H1 (cell line): ENCODE measurements at regions not wholly inside any gene's neighbourhood (a gene's known extent, or its start where the extent isn't known, plus 50 kb on each side); places are given as distances from the start of the nearest gene placed in this dataset.
"Not testable (repeated sequence)": the region's sequence is repeated elsewhere in the genome, so short reads cannot be mapped to it uniquely, and the experiment has no call there.

Experiments used
- CTCF ChIA-PET: fragments of 300-600 bp; sonication (Branson Sonifier 250); formaldehyde crosslinking; loops from one replicate; lab custom pipeline; 2021; ENCODE audit not compliant: partially characterized antibody; lab: Charles Lee
- POLR2A ChIA-PET: fragments of 300-600 bp; sonication (Branson Sonifier 250); formaldehyde crosslinking; loops from one replicate; lab custom pipeline; 2021; ENCODE audit warnings: inconsistent platforms; ENCODE audit not compliant: partially characterized antibody; lab: Charles Lee
- DNase-seq, 2 experiments: peaks; one replicate each; pipeline versions ENCODE4 v3.0.0 to v3.0.0-alpha.2; 2010 to 2022; ENCODE audit warnings: low spot score in 2 of 2, low read depth in 1 of 2, mixed read lengths in 1 of 2
- FAIRE-seq: peaks from 2 replicates; lab custom pipeline; 2011; peaks lifted over from hg19 to GRCh38; lab: Jason Lieb, UNC
- H2AFZ ChIP-seq: 2 replicates; pipeline ENCODE4 v1.8.1; 2012; ENCODE audit warnings: low read length, inconsistent platforms
- H2AK5ac ChIP-seq: 2 replicates; pipeline ENCODE4 v1.6.1; 2013; ENCODE audit warnings: low read depth, low read length
- H2BK120ac ChIP-seq: replicated peaks from 2 replicates; pipeline ENCODE3; 2013; ENCODE audit warnings: low read depth, low read length, inconsistent platforms
- H2BK12ac ChIP-seq: 2 replicates; pipeline ENCODE4 v1.6.1; 2013; ENCODE audit warnings: low read depth, low read length
- H2BK15ac ChIP-seq: 2 replicates; pipeline ENCODE4 v1.6.1; 2013; ENCODE audit warnings: low read length
- H2BK20ac ChIP-seq: 2 replicates; pipeline ENCODE4 v1.6.1; 2013; ENCODE audit warnings: low read length
- H2BK5ac ChIP-seq: 2 replicates; pipeline ENCODE4 v1.6.1; 2013; ENCODE audit warnings: low read depth, low read length
- H3K14ac ChIP-seq: 2 replicates; pipeline ENCODE4 v1.6.1; 2013; ENCODE audit warnings: inconsistent platforms; ENCODE audit not compliant: insufficient read length
- H3K18ac ChIP-seq: 2 replicates; pipeline ENCODE4 v1.6.1; 2013; ENCODE audit warnings: low read length; ENCODE audit errors: extremely low read depth
- H3K23ac ChIP-seq: 2 replicates; pipeline ENCODE4 v1.6.1; 2013; ENCODE audit warnings: inconsistent platforms; ENCODE audit not compliant: insufficient read length
- H3K23me2 ChIP-seq: 2 replicates; pipeline ENCODE4 v1.6.1; 2013; ENCODE audit warnings: low read depth, low read length
- H3K27ac ChIP-seq: 2 replicates; pipeline ENCODE4 v1.6.1; 2011; ENCODE audit warnings: low read depth, low read length, inconsistent platforms
- H3K27me3 ChIP-seq, 4 experiments: replicated peaks in 1 of 4; 1 replicate in 1 of 4; 2 replicates in 3 of 4; pipeline versions ENCODE4 v1.6.1 to v1.8.1; 2011 to 2013; ENCODE audit warnings: low read length in 3 of 4, mild to moderate bottlenecking in 3 of 4, inconsistent platforms in 2 of 4, mixed read lengths in 2 of 4, moderate library complexity in 1 of 4; ENCODE audit not compliant: control insufficient read depth in 3 of 4, insufficient read depth in 3 of 4; ENCODE audit errors: extremely low read depth in 1 of 4
- H3K36me3 ChIP-seq, 4 experiments: 2 replicates each; pipeline versions ENCODE4 v1.6.1 to v1.8.1; 2011 to 2013; ENCODE audit warnings: mild to moderate bottlenecking in 4 of 4, low read length in 3 of 4, moderate library complexity in 2 of 4, control low read depth in 1 of 4, inconsistent platforms in 1 of 4; ENCODE audit not compliant: insufficient read depth in 4 of 4, control insufficient read depth in 2 of 4
- H3K4ac ChIP-seq: replicated peaks from 2 replicates; pipeline ENCODE3; 2013; ENCODE audit warnings: low read length, low read depth, mixed read lengths, inconsistent platforms; ENCODE audit not compliant: insufficient read length
- H3K4me1 ChIP-seq, 4 experiments: replicated peaks in 1 of 4; 1 replicate in 1 of 4; 2 replicates in 3 of 4; pipeline versions ENCODE4 v1.6.1 to v1.8.1; 2011 to 2013; ENCODE audit warnings: low read length in 3 of 4, inconsistent platforms in 2 of 4, mixed read lengths in 1 of 4; ENCODE audit not compliant: insufficient read depth in 4 of 4, control insufficient read depth in 3 of 4
- H3K4me2 ChIP-seq, 2 experiments: 2 replicates each; pipeline versions ENCODE4 v1.6.1 to v1.8.1; 2011 to 2013; ENCODE audit warnings: low read depth in 2 of 2, low read length in 2 of 2, control low read depth in 1 of 2, inconsistent platforms in 1 of 2, mild to moderate bottlenecking in 1 of 2; ENCODE audit not compliant: insufficient read depth in 1 of 2
- H3K4me3 ChIP-seq, 4 experiments: fragments of 200-600, 300-600 bp in 1 of 4; sonication (generic), shearing (Covaris generic), sonication (Bioruptor Twin) in 1 of 4; 2 replicates each; pipeline versions ENCODE4 v1.5.1 to v1.8.1; 2011 to 2016; ENCODE audit warnings: low read length in 4 of 4, low read depth in 3 of 4, control low read depth in 2 of 4, inconsistent platforms in 2 of 4, mild to moderate bottlenecking in 2 of 4, mixed read lengths in 1 of 4, moderate library complexity in 1 of 4; ENCODE audit not compliant: insufficient read depth in 2 of 4; ENCODE audit errors: extremely low read depth in 1 of 4
- H3K56ac ChIP-seq: replicated peaks from 2 replicates; pipeline ENCODE3; 2013; ENCODE audit warnings: low read depth, mild to moderate bottlenecking, mixed read lengths, low read length, inconsistent platforms; ENCODE audit not compliant: insufficient read length
- H3K79me1 ChIP-seq: 2 replicates; pipeline ENCODE4 v1.6.1; 2013; ENCODE audit warnings: low read depth, low read length, control low read depth
- H3K79me2 ChIP-seq, 2 experiments: 2 replicates each; pipeline versions ENCODE4 v1.6.1 to v1.8.1; 2012 to 2013; ENCODE audit warnings: low read length in 2 of 2, mild to moderate bottlenecking in 2 of 2, inconsistent platforms in 1 of 2; ENCODE audit not compliant: insufficient read depth in 2 of 2, control insufficient read depth in 1 of 2
- H3K9ac ChIP-seq, 4 experiments: replicated peaks in 1 of 4; 1 replicate in 1 of 4; 2 replicates in 3 of 4; pipeline versions ENCODE4 v1.6.1 to v1.8.1; 2011 to 2013; ENCODE audit warnings: low read depth in 3 of 4, low read length in 3 of 4, control low read depth in 2 of 4, mild to moderate bottlenecking in 2 of 4, moderate library complexity in 2 of 4, inconsistent platforms in 1 of 4; ENCODE audit errors: extremely low read depth in 1 of 4
- H3K9me3 ChIP-seq, 2 experiments: 2 replicates each; pipeline versions ENCODE4 v1.6.1 to v1.8.1; 2012 to 2013; ENCODE audit warnings: mild to moderate bottlenecking in 2 of 2, moderate library complexity in 2 of 2, control low read depth in 1 of 2, inconsistent platforms in 1 of 2, low read depth in 1 of 2, low read length in 1 of 2, mixed read lengths in 1 of 2; ENCODE audit not compliant: insufficient read depth in 2 of 2
- H4K20me1 ChIP-seq, 2 experiments: replicated peaks in 1 of 2; 2 replicates each; pipeline versions ENCODE3 to v1.8.1; 2011 to 2013; ENCODE audit warnings: inconsistent platforms in 2 of 2, low read length in 2 of 2, mild to moderate bottlenecking in 1 of 2; ENCODE audit not compliant: insufficient read depth in 2 of 2, control insufficient read depth in 1 of 2
- H4K5ac ChIP-seq: 2 replicates; pipeline ENCODE4 v1.6.1; 2013; ENCODE audit warnings: low read length, low read depth, mixed read lengths, inconsistent platforms; ENCODE audit not compliant: insufficient read length
- H4K8ac ChIP-seq: 2 replicates; pipeline ENCODE4 v1.8.0; 2013; ENCODE audit warnings: mild to moderate bottlenecking, moderate library complexity, low read length, inconsistent platforms; ENCODE audit not compliant: insufficient read depth; ENCODE audit errors: extremely low read depth
- H4K91ac ChIP-seq: replicated peaks from 2 replicates; pipeline ENCODE3; 2013; ENCODE audit warnings: low read length, mixed read lengths, inconsistent platforms; ENCODE audit not compliant: insufficient read length
- WGBS, 2 experiments: shearing (Covaris generic) in 1 of 2; methylation state at CpG; one replicate each; pipeline versions ENCODE4 v1.1.6 to v1.1.7; 2013 to 2015; ENCODE audit warnings: low lambda C conversion rate in 2 of 2, mixed read lengths in 2 of 2, inconsistent platforms in 1 of 2, low coverage in 1 of 2, missing lambda C conversion rate in 1 of 2; ENCODE audit not compliant: insufficient replicate concordance in 2 of 2, insufficient coverage in 1 of 2, insufficient read length in 1 of 2; ENCODE audit errors: extremely low coverage in 1 of 2, missing lambda C conversion rate in 1 of 2; 5-methylcytosine and 5-hydroxymethylcytosine counted together

DNA sequence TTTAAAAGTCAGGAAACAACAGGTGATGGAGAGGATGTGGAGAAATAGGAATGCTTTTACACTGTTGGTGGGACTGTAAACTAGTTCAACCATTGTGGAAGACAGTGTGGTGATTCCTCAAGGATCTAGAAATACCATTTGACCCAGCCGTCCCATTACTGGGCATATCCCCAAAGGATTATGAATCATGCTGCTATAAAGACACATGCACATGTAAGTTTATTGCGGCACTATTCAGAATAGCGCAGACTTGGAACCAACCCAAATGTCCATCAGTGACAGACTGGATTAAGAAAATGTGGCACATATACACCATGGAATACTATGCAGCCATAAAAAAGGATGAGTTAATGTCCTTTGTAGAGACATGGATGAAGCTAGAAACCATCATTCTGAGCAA, 359.8 kb upstream of the CCDC179 start:
- H4K91ac ChIP-seq, H3K4me1 ChIP-seq, H3K4ac ChIP-seq, H3K23ac ChIP-seq, H3K27me3 ChIP-seq, H4K8ac ChIP-seq, POLR2A ChIA-PET, DNase-seq, H4K20me1 ChIP-seq, H3K4me2 ChIP-seq, H3K9ac ChIP-seq, H2BK5ac ChIP-seq, H3K18ac ChIP-seq, H2BK120ac ChIP-seq, FAIRE-seq, H3K23me2 ChIP-seq, H3K4me3 ChIP-seq, H4K5ac ChIP-seq, H3K56ac ChIP-seq, H3K14ac ChIP-seq, H2AFZ ChIP-seq, H2AK5ac ChIP-seq, H3K79me1 ChIP-seq, H3K79me2 ChIP-seq, H3K27ac ChIP-seq, H3K36me3 ChIP-seq, H2BK15ac ChIP-seq, H3K9me3 ChIP-seq, H2BK20ac ChIP-seq, CTCF ChIA-PET, H2BK12ac ChIP-seq: not testable (repeated sequence)
- WGBS, 2 experiments, result 67% methylated on average over 3 of the region's 3 CpGs; no CpG with 5 or more reads in 1 of the 2 experiments
